ENCODE measurements at regions not wholly inside any gene's neighbourhood (a gene's known extent, or its start where the extent isn't known, plus 50 kb on each side); places are given as distances from the start of the nearest gene placed in this dataset.
"Not testable (repeated sequence)": the region's sequence is repeated elsewhere in the genome, so short reads cannot be mapped to it uniquely, and the experiment has no call there.

GRCh38 chr5:34261020-34261419, 218.0 kb upstream of the C1QTNF3 start:
- not testable (repeated sequence) for TF ChIP-seq CTCF (conservative IDR thresholded peaks at IDR 0.05; ENCODE audit: low read depth in 2 of 2); EZH2phosphoT487 (IDR thresholded peaks at IDR 0.05; ENCODE audit: unreplicated experiment); JUNB (IDR thresholded peaks at IDR 0.05; ENCODE audit: unreplicated experiment); EZH2 (IDR thresholded peaks at IDR 0.05; ENCODE audit: low read depth, unreplicated experiment); REST (IDR thresholded peaks at IDR 0.05; ENCODE audit: unreplicated experiment); POLR2AphosphoS5 (IDR thresholded peaks at IDR 0.05; ENCODE audit: low read depth); CREB1 (CRISPR knock-in tag; IDR thresholded peaks at IDR 0.05; ENCODE audit: low read depth); ZNF331 (CRISPR knock-in tag; IDR thresholded peaks at IDR 0.05; ENCODE audit: low read depth); ZNF462 (CRISPR knock-in tag; IDR thresholded peaks at IDR 0.05); NANOG (IDR thresholded peaks at IDR 0.05; ENCODE audit: borderline replicate concordance); ETS1 (IDR thresholded peaks at IDR 0.05); STAT1 (IDR thresholded peaks at IDR 0.05; ENCODE audit: unreplicated experiment)

All from GM23338 (cell line).